22Rv1 (cell line): ENCODE measurements at regions not wholly inside any gene's neighbourhood (a gene's known extent, or its start where the extent isn't known, plus 50 kb on each side); places are given as distances from the start of the nearest gene placed in this dataset.

Experiments
- ZFX ChIP-seq: fragments of 450-650 bp; IDR thresholded peaks from 2 replicates; pipeline ENCODE4 v1.6.1; 2017; ENCODE audit warnings: antibody characterized with exemption, borderline replicate concordance
- TF ChIP-seq, protein P1 (sequence below): fragments of 450-650 bp; IDR thresholded peaks from 2 replicates; pipeline ENCODE4 v1.5.1; 2017; ENCODE audit warnings: mild to moderate bottlenecking

- TF ChIP-seq, protein P1, sequence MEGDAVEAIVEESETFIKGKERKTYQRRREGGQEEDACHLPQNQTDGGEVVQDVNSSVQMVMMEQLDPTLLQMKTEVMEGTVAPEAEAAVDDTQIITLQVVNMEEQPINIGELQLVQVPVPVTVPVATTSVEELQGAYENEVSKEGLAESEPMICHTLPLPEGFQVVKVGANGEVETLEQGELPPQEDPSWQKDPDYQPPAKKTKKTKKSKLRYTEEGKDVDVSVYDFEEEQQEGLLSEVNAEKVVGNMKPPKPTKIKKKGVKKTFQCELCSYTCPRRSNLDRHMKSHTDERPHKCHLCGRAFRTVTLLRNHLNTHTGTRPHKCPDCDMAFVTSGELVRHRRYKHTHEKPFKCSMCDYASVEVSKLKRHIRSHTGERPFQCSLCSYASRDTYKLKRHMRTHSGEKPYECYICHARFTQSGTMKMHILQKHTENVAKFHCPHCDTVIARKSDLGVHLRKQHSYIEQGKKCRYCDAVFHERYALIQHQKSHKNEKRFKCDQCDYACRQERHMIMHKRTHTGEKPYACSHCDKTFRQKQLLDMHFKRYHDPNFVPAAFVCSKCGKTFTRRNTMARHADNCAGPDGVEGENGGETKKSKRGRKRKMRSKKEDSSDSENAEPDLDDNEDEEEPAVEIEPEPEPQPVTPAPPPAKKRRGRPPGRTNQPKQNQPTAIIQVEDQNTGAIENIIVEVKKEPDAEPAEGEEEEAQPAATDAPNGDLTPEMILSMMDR: no peak
- TF ChIP-seq ZFX: no peak
Measured at GRCh38 chr6:15921243-15921642, 207.6 kb upstream of the MYLIP start.
